GM23248 (cell line): ENCODE measurements at regions not wholly inside any gene's neighbourhood (a gene's known extent, or its start where the extent isn't known, plus 50 kb on each side); places are given as distances from the start of the nearest gene placed in this dataset.

Source experiments
- EZH2 ChIP-seq: fragments of 200-600 bp; sonication (generic); IDR thresholded peaks from 2 replicates; pipeline ENCODE4 v1.6.1; 2018; ENCODE audit warnings: antibody characterized with exemption, mild to moderate bottlenecking; ENCODE audit not compliant: insufficient read depth, poor library complexity, severe bottlenecking
- EZH2phosphoT487 ChIP-seq: fragments of 200-600 bp; sonication (generic); IDR thresholded peaks from 2 replicates; pipeline ENCODE4 v1.6.1; 2018; ENCODE audit warnings: antibody characterized with exemption, moderate library complexity, mild to moderate bottlenecking, low read depth; ENCODE audit not compliant: insufficient read depth

DNA sequence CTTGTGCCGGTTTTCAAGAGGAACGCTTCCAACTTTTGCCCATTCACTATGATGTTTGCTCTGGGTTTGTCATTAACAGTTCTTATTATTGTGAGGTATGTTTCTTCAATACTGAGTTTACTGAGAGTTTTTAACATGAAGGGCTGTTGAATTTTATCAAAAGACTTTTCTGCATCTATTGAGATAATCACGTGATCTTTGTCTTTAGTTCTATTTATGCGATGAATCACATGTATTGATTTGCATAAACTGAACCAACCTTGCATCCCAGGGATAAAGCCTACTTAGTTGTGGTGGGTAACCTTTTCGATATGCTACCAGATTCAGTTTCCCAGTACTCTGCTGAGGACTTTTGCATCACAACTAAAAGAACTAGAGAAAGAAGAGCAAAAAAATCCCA is 318.0 kb downstream of the GASK1B start:
- no peak for TF ChIP-seq EZH2
- no peak for TF ChIP-seq EZH2phosphoT487
